OCI-LY7 (cell line): ENCODE measurements at regions not wholly inside any gene's neighbourhood (a gene's known extent, or its start where the extent isn't known, plus 50 kb on each side); places are given as distances from the start of the nearest gene placed in this dataset.
"Not testable (repeated sequence)": the region's sequence is repeated elsewhere in the genome, so short reads cannot be mapped to it uniquely, and the experiment has no call there.

Experiments
- BruUV-seq: library from RNA; stranded (reverse); fragments of 400-500 nt; replicated peaks from 2 replicates; lab custom pipeline; 2021; lab: Mats Ljungman, UMichigan
- CTCF ChIA-PET: fragments of 300-600 bp; sonication (Branson Sonifier 250); formaldehyde crosslinking; loops from one replicate; lab custom pipeline; 2022; ENCODE audit warnings: antibody characterized with exemption; ENCODE audit not compliant: unreplicated experiment; lab: Charles Lee
- POLR2A ChIA-PET: fragments of 300-600 bp; sonication (Branson Sonifier 250); formaldehyde crosslinking; loops from one replicate; lab custom pipeline; 2022; ENCODE audit warnings: antibody characterized with exemption; lab: Charles Lee
- DNase-seq: peaks from one replicate; pipeline ENCODE4 v3.0.0-alpha.2; 2015; ENCODE audit warnings: low spot score
- H2AFZ ChIP-seq: fragments of 200-600 bp; sonication (generic), shearing (Covaris generic); 2 replicates; pipeline ENCODE4 v1.6.1; 2014; ENCODE audit warnings: mild to moderate bottlenecking, antibody characterized with exemption, low read length, moderate library complexity
- H3K27ac ChIP-seq: fragments of 200-600 bp; sonication (generic); 2 replicates; pipeline ENCODE4 v1.5.1; 2014; ENCODE audit warnings: mixed run types, low read depth, mild to moderate bottlenecking, moderate library complexity, low read length, inconsistent platforms; ENCODE audit not compliant: poor library complexity, severe bottlenecking
- H3K36me3 ChIP-seq: fragments of 200-600 bp; sonication (generic); 2 replicates; pipeline ENCODE4 v1.6.1; 2014; ENCODE audit warnings: mild to moderate bottlenecking, antibody characterized with exemption, low read length, moderate library complexity, mixed read lengths; ENCODE audit not compliant: insufficient read depth
- H3K4me1 ChIP-seq: fragments of 200-600 bp; sonication (generic); 2 replicates; pipeline ENCODE4 v1.5.1; 2014; ENCODE audit warnings: mild to moderate bottlenecking, low read length; ENCODE audit not compliant: insufficient read depth, poor library complexity, severe bottlenecking
- H3K4me2 ChIP-seq: fragments of 200-600 bp; sonication (generic); 2 replicates; pipeline ENCODE4 v1.6.1; 2014; ENCODE audit warnings: mild to moderate bottlenecking, low read length
- H3K4me3 ChIP-seq: fragments of 200-600 bp; sonication (generic); 2 replicates; pipeline ENCODE4 v1.5.1; 2014; ENCODE audit warnings: mild to moderate bottlenecking, low read depth, low read length; ENCODE audit not compliant: poor library complexity, severe bottlenecking
- H3K79me2 ChIP-seq: fragments of 200-600 bp; sonication (generic); 2 replicates; pipeline ENCODE4 v1.6.1; 2016; ENCODE audit warnings: low read depth, mild to moderate bottlenecking, low read length, moderate library complexity, mixed read lengths; ENCODE audit not compliant: insufficient read depth
- H3K9me2 ChIP-seq: fragments of 200-600 bp; sonication (generic); 2 replicates; pipeline ENCODE4 v1.6.1; 2016; ENCODE audit warnings: mild to moderate bottlenecking, low read length, mixed read lengths; ENCODE audit not compliant: insufficient read depth
- H3K9me3 ChIP-seq: fragments of 200-600 bp; sonication (generic); 2 replicates; pipeline ENCODE4 v1.6.1; 2014; ENCODE audit warnings: mild to moderate bottlenecking, mixed run types, low read length, mixed read lengths
- H4K20me1 ChIP-seq: fragments of 200-600 bp; sonication (generic); 2 replicates; pipeline ENCODE4 v1.6.1; 2014; ENCODE audit warnings: mild to moderate bottlenecking, antibody characterized with exemption, low read length, moderate library complexity, mixed read lengths; ENCODE audit not compliant: insufficient read depth
- EZH2phosphoT487 ChIP-seq: fragments of 200-600 bp; sonication (generic); IDR thresholded peaks from 2 replicates; pipeline ENCODE4 v1.6.1; 2018; ENCODE audit warnings: low read depth, borderline replicate concordance, mild to moderate bottlenecking, mixed run types, antibody characterized with exemption, low read length, moderate library complexity, mixed read lengths
- intact Hi-C: fragments of 100-400 bp; cut with micrococcal nuclease; formaldehyde crosslinking; loops from one replicate; pipeline ENCODE4 v1.10.0; 2022; ENCODE audit not compliant: unreplicated experiment
- TF ChIP-seq, protein P1 (sequence below): fragments of 200-600 bp; sonication (generic); conservative IDR thresholded peaks from 2 replicates; pipeline ENCODE4 v1.5.1; 2014; ENCODE audit warnings: mild to moderate bottlenecking, antibody characterized with exemption, low read length, moderate library complexity, mixed read lengths

DNA sequence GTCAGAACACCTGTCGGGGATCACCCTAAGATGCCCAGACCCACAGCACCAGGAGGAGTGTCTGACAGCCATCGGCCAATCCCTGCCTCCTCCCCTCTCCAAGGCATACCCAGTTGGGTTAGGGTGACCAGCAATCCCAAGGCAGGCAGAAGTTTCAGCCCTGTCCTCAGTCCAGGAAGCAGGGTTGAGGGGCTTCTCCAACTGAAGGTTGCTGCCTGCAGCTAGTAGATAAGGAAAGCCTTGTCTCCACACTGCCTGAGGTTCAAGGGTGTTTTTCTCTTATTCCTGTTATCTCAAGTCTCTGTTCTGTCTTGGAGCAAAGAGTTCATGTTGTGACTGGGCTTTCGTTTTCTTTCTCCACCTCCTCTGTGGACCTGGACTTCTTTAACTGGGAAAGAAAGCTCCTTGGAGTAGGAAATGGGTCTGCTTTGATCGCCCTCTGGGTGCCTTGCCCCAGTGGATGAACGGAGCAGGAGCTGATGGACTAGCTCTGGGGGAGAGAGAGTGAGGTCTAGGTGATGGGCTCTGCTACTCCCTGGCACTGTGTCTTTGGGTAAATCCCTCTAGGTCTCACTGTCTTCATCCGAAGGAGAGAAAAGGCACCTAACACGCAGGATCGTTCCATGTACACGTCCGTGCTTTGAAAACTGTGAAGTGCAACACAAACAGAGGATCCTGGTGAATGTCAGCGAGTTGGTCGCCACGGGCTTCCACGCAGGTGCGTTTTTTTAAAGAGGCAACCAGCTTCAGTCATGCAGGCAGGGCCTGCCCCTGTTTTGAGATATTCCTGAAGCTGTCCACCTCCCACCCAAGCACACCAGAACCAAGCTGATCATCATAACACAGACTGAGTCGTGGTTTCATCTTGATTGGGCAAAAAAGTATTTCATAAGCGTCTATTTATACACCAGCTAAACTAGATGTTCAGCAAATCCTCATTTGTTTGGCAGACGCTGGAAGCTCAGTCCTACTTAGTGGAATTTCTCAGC lies 52.5 kb upstream of the FOXN3 start:
- DNase-seq, result no peak
- Histone ChIP-seq H4K20me1 (no peaks in the 10 kb centered on the region), H3K9me3 (no peaks in the 10 kb centered on the region), H3K36me3 (no peaks in the 10 kb centered on the region), H3K4me1 (no peaks in the 10 kb centered on the region), H3K79me2 (no peaks in the 10 kb centered on the region), H2AFZ (no peak overlapping the region), H3K4me2 (no peak overlapping the region), H3K27ac (no peak overlapping the region), H3K9me2 (no peaks in the 10 kb centered on the region), H3K4me3 (no peak overlapping the region)
- no peak for TF ChIP-seq EZH2phosphoT487
- TF ChIP-seq, protein P1, sequence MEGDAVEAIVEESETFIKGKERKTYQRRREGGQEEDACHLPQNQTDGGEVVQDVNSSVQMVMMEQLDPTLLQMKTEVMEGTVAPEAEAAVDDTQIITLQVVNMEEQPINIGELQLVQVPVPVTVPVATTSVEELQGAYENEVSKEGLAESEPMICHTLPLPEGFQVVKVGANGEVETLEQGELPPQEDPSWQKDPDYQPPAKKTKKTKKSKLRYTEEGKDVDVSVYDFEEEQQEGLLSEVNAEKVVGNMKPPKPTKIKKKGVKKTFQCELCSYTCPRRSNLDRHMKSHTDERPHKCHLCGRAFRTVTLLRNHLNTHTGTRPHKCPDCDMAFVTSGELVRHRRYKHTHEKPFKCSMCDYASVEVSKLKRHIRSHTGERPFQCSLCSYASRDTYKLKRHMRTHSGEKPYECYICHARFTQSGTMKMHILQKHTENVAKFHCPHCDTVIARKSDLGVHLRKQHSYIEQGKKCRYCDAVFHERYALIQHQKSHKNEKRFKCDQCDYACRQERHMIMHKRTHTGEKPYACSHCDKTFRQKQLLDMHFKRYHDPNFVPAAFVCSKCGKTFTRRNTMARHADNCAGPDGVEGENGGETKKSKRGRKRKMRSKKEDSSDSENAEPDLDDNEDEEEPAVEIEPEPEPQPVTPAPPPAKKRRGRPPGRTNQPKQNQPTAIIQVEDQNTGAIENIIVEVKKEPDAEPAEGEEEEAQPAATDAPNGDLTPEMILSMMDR, result no peak
- BruUV-seq, result no TSS peak
- CTCF ChIA-PET, result no interaction called here
- POLR2A ChIA-PET, result no interaction called here
- intact Hi-C loops, result no loop called here

DNA sequence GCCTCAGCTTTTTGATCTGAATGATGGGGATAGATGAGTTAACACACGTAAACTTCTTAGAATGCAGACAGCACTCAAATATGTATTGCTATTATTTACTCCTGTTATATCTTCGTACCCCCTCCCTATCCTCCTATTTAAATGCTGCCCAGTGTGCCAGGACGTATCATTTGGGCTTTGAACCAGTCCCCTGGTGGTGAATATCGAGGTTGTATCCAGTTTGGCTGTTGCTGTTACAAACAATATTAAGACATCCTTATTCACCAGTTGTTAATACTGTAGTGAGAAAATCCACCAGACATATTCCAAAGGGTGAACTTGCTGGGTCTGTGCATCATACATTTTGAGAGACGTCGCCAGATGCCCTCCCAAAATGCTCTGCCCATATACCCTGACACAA lies 51.5 kb upstream of the FOXN3 start:
- H2AFZ ChIP-seq, result no peak overlapping the region
- no peak for TF ChIP-seq EZH2phosphoT487
- TF ChIP-seq, protein P1, result no peak
- CTCF ChIA-PET, result no interaction called here
- H3K79me2 ChIP-seq, result no peaks in the 10 kb centered on the region
- H4K20me1 ChIP-seq, result no peaks in the 10 kb centered on the region
- intact Hi-C loops, result no loop called here
- no peaks in the 10 kb centered on the region for H3K36me3 ChIP-seq
- no peaks in the 10 kb centered on the region for H3K9me2 ChIP-seq
- no peak for DNase-seq
- no peak overlapping the region for H3K4me3 ChIP-seq
- no peaks in the 10 kb centered on the region for H3K9me3 ChIP-seq
- POLR2A ChIA-PET, result no interaction called here
- no peak overlapping the region for H3K4me2 ChIP-seq
- no peak overlapping the region for H3K27ac ChIP-seq
- no TSS peak for BruUV-seq
- no peaks in the 10 kb centered on the region for H3K4me1 ChIP-seq

DNA sequence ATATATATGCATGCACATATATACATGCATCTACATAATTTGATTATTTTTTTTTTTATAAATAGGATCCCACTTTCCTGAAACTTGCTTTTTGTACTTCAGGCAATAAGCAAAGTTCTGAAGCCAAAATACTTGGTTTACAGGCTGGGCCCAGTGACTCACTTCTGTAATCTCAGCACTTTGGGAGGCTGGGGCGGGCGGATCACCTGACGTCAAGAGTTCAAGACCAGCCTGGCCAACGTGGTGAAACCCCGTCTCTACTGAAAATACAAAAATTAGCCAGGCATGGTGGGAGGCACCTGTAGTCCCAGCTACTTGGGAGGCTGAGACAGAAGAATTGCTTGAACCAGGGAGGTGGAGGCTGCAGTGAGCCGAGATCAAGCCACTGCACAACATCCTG lies 51.0 kb upstream of the FOXN3 start:
- intact Hi-C loops, H3K36me3 ChIP-seq, CTCF ChIA-PET, H3K79me2 ChIP-seq, DNase-seq, H3K9me3 ChIP-seq, BruUV-seq, H3K9me2 ChIP-seq, H3K4me1 ChIP-seq, H3K4me3 ChIP-seq, H3K4me2 ChIP-seq, H4K20me1 ChIP-seq, H3K27ac ChIP-seq, H2AFZ ChIP-seq: not testable (repeated sequence)
- POLR2A ChIA-PET, result interaction anchor here (0.6 to 1.6 kb wide), 6 partner anchors 11 to 805 kb away, joined by 3 to 4 read pairs (median 3); no protein-coding TSS in a partner anchor
